ENCODE measurements at regions not wholly inside any gene's neighbourhood (a gene's known extent, or its start where the extent isn't known, plus 50 kb on each side); places are given as distances from the start of the nearest gene placed in this dataset.
"Not testable (repeated sequence)": the region's sequence is repeated elsewhere in the genome, so short reads cannot be mapped to it uniquely, and the experiment has no call there.

DNA sequence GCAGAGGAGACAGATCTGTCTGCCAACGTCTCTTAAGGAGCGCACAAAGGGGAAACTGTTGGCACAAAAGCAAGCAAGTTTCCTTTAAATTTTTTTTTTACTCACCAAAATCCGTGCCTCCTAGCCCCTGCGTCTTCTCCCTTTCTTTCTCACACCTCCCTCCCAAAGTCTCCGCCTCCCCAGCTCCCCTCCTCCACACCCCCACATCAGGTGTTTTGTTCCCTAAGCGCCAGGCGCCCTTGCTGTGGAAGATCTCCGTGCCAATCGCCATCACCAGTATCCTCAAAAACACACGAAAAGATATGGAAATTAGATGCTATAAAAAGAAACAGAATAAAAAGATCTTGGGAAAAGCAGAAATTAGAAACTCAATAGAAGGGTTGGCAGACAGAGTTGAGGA is 87.6 kb downstream of the DRD1 start:
- Mint-ChIP-seq H3K27me3 (peaks cover 17% of the 10 kb centered on the region), H3K9me3 (no peaks in the 10 kb centered on the region), H3K27ac (no peak overlapping the region), H3K36me3 (no peaks in the 10 kb centered on the region), H3K4me1 (no peaks in the 10 kb centered on the region), H3K4me3 (no peak overlapping the region)

DNA sequence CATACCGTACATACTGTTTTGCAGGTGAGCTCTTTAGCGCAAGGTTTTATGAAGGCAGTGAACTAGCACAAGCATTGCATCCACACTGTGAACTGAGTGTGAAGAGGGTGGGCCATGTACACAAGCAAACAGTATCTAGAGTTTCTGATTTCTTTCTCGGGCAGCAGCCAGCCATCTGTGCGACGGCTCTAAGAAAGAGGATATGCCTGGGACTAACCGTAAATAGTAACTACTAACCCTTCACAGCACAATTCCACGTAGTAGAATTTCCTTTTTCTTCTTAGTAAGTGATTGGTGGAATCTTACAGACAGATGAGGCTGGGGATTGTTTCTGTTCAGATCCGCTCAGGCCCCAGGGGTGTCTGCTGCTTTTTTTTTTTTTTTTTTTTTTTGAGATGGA is 89.0 kb downstream of the DRD1 start:
- no peaks in the 10 kb centered on the region for H3K9me3 Mint-ChIP-seq
- H3K27me3 Mint-ChIP-seq: peaks cover 15% of the 10 kb centered on the region
- no peak overlapping the region for H3K4me3 Mint-ChIP-seq
- H3K4me1 Mint-ChIP-seq: no peaks in the 10 kb centered on the region
- no peaks in the 10 kb centered on the region for H3K36me3 Mint-ChIP-seq
- H3K27ac Mint-ChIP-seq: no peak overlapping the region

DNA sequence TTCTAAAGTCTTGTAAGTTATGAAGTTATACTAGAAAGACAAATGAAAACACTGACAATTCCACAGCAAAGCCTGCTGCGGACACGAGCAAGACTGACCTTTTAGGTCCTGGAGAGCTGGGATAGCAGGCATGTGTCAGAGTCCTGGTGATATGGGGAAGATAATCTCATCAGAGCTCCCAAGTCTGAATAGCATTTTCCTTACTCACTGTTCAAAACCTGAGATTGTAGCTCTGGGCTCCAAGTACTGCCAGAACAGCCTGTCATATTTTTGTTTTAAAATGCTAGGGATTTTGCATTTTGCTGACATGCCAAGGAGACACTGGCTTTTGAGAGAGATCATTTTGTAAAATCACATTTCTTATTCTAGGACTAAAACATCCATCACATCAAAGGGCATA is 90.1 kb downstream of the DRD1 start:
- no peak overlapping the region for H3K4me3 Mint-ChIP-seq
- H3K27ac Mint-ChIP-seq: no peak overlapping the region
- H3K36me3 Mint-ChIP-seq: no peaks in the 10 kb centered on the region
- H3K4me1 Mint-ChIP-seq: no peaks in the 10 kb centered on the region
- no peaks in the 10 kb centered on the region for H3K9me3 Mint-ChIP-seq
- peaks cover 17% of the 10 kb centered on the region for H3K27me3 Mint-ChIP-seq

DNA sequence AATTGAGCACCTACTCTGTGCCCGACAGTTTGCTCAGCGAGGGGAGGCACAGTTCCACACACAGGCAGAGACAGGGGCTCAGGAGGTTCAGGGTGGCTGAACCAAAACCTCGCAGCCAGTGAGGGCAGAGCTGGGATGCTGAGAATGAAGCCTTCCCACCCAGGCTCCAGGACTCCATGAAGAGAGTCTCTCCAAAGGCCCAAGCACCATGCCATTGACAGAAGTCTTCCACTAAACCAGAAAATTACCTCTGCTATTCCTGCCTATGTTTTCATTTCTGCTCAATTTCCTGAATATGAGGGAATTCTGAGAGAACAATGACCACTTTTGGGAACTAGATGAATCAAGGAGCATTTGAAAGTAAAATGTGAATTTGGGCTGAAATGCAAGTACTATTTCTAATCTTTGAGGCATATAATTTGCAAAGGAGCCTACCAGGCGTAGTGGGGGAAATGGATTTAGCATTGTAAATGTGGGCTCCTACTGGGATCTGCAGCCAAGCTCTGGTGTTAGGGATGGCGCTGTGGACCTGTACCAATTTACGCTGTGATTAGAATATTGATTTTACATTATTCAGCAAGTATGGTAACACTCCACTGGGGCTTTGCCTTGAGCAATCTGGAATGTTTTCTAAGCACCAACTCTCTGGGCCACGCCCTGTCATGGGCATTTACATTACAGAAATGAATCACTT is 91.9 kb downstream of the DRD1 start:
- Mint-ChIP-seq H3K36me3 (no peaks in the 10 kb centered on the region), H3K27ac (no peak overlapping the region), H3K4me1 (no peaks in the 10 kb centered on the region), H3K27me3 (peaks cover 20% of the 10 kb centered on the region), H3K9me3 (no peaks in the 10 kb centered on the region), H3K4me3 (no peak overlapping the region)

DNA sequence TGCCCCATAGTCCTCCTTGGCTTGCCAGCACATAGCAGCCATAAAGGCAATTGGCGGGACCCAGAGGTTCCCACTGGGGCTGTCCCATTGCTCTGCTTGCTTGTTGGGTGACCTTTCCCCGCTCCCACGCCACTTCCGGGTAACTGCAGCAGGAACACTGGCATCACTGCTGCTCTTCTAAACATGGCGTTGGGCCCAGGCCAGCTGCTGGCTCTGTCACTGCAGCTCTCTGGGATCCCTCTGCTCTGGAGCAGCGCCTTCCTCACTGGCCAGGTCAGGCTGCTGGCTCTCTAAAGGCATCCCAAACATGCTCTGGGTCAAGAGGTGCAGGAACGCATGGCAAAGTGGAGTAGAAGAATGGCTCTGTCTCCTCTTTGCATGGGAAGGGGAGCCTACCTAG is 92.9 kb downstream of the DRD1 start:
- Mint-ChIP-seq H3K9me3 (no peaks in the 10 kb centered on the region), H3K27me3 (peaks cover 19% of the 10 kb centered on the region), H3K4me1 (no peaks in the 10 kb centered on the region), H3K36me3 (no peaks in the 10 kb centered on the region), H3K4me3 (no peak overlapping the region), H3K27ac (no peak overlapping the region)

DNA sequence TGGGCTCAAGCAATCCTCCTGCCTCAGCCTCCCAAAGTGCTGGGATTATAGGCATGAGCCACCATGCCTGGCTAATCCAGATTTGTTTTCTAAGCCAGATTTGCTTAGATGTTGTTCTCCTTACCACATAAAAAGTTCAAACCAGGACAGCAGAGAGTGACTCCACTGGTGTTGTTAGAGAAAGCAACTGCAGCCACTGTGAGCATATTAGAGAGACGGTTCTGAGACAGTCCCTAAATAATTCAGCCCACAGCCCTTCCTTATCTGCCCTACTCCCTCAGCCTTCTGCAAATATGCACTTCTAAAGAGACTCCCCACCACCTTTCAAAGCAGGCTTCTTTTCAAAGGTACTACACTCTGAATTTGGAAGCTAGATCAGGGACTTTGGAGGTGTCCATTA is 96.1 kb downstream of the DRD1 start:
- Mint-ChIP-seq H3K4me3 (no peak overlapping the region), H3K27me3 (peaks cover 17% of the 10 kb centered on the region), H3K36me3 (no peaks in the 10 kb centered on the region), H3K9me3 (peaks cover 4% of the 10 kb centered on the region), H3K27ac (no peak overlapping the region), H3K4me1 (no peaks in the 10 kb centered on the region)

DNA sequence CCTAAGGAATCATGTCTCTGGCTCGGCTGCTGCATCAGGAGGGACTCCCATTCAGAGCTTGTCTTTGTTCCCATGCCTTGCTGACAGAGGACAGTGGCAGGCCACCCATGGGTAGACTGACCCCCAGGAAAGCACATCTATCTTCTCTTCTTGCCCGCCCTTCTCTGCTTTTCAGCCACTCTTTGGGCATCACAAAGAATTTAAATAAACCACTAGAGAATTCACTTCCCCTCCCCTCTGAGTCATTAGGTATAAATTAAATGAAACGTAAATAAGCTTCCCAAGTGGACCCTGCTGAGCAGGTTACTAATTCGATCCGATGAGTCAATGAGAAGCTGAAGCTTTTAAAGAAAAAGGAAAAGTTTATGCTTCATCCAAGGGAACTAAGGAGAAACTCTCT is 97.0 kb downstream of the DRD1 start:
- Mint-ChIP-seq H3K27me3 (peaks cover 16% of the 10 kb centered on the region), H3K27ac (no peak overlapping the region), H3K36me3 (no peaks in the 10 kb centered on the region), H3K4me3 (no peak overlapping the region), H3K4me1 (no peaks in the 10 kb centered on the region), H3K9me3 (peaks cover 4% of the 10 kb centered on the region)

DNA sequence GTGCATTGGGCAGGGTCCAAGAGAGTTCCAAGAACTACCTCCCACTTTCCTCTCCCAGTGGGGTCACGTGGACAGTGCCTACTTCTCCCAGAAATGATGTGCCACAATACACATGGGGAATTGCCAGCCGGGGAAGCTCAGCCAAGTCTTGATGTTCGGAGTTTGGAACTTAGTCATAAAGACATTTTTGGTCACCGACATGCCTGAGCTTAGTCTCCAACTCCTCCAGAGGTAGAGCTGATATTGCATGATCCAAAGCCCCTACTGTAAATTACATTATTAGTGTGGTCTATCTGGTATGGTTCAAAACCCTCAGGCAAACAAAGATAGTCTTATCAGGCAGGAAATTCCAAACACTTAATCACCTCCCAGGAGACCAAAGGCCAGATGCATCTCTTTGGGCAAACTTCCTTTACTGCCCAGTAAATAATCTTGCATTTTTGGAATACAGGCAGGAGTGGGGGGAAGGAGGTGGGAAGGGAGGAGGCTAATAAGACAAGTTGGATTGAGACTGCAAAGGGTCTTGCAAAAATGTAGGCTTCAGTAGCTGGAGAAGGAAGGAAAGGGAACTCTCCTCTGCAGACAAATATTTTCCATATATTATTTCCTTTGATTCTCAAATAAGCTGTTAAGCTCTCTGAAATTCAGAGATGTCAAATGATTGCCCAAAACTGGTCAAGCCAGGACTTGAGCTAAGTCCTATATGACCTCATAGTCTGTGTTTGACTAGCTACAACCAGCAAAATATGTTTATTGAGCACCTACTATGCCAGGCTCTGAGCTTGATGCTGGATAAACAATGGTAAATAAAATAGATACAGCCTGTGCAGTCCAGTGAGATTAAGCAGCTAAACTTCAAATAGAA is 99.4 kb downstream of the DRD1 start:
- no peak overlapping the region for H3K27ac Mint-ChIP-seq
- no peaks in the 10 kb centered on the region for H3K4me1 Mint-ChIP-seq

DNA sequence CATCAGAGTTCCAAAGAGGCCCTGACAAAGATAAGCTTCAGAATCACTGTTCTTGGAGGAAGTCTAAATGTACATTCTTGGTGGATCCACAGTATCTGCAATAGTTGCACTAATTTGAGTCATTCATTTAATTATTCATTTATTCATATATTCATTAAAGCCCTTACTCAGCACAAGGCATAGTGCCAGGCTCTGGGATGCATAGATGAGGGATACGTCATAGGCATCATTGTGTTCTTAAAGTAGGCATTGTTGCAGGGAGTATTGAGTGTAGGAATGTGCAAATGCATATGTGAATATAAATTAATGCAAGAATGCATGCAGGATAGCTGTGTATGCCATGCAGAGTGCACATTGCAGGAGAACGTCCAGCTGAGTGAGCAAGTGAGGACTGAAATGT is 100.7 kb downstream of the DRD1 start:
- Mint-ChIP-seq H3K36me3 (no peaks in the 10 kb centered on the region), H3K4me1 (no peaks in the 10 kb centered on the region), H3K27ac (no peak overlapping the region), H3K4me3 (no peak overlapping the region), H3K9me3 (peaks cover 4% of the 10 kb centered on the region), H3K27me3 (peaks cover 10% of the 10 kb centered on the region)

More for the DNA sequence above, 99.4 kb downstream of the DRD1 start:
- H3K36me3 Mint-ChIP-seq: no peaks in the 10 kb centered on the region
- peaks cover 14% of the 10 kb centered on the region for H3K27me3 Mint-ChIP-seq
- H3K4me3 Mint-ChIP-seq: no peak overlapping the region
- peaks cover 4% of the 10 kb centered on the region for H3K9me3 Mint-ChIP-seq

DNA sequence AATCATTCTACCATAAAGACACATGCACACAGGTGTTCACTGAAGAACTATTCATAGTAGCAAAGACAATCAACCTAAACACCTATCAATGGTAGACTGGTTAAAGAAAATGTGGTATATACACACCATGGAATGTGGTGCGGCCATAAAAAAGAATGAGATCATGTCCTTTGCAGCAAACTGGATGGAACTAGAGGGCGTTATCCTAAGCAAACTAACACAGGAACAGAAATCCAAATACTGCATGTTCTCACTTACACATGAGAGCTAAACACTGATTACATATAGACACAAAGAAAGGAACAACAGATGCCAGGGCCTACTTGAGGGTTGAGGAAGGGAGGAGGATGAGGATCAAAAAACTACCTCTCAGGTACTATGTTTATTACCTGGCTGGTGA is 103.8 kb downstream of the DRD1 start:
- Mint-ChIP-seq H3K4me3 (no peak overlapping the region), H3K36me3 (no peaks in the 10 kb centered on the region), H3K27ac (no peak overlapping the region), H3K27me3 (peaks cover 7% of the 10 kb centered on the region), H3K9me3 (peaks cover 3% of the 10 kb centered on the region), H3K4me1 (no peaks in the 10 kb centered on the region)

DNA sequence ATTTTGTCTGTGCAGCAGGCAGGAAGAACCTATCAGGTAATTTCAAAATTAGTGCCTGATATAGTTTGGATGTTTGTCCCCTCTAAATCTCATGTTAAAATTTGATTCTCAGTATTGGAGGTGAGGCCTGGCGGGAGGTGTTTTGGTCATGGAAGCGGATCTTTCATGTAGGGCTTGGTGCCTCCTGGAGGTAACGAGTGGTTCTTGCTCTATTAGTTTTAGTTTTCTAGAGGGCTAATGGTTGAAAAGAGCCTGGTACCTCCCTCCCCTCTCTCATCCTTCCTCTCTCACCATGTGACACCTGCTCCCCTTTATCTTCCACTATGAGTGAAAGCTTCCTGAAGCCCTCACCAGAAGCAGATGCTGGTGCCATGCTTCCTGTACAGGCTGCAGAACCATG is 106.3 kb downstream of the DRD1 start:
- Mint-ChIP-seq H3K4me3 (no peak overlapping the region), H3K36me3 (no peaks in the 10 kb centered on the region), H3K9me3 (no peaks in the 10 kb centered on the region), H3K4me1 (no peaks in the 10 kb centered on the region), H3K27me3 (peaks cover 4% of the 10 kb centered on the region), H3K27ac (no peak overlapping the region)

DNA sequence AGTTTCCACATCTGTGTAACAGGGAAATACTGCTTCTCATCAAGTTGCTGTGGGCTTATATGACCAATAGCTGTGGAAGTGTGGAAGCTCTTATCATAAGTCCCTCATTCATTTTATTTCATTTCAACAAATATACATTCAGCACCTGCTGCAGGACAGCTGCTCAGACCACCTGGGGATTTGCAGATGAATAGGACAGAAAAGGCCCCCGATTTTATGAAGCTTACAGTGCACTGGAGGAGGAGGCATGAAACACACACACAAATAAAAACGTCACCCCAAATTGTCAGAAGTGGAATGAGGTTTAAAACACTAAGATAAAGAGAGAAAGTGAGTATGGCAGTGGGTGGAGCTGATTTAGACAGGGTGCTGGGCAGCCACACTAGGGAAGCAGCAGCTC is 107.2 kb downstream of the DRD1 start:
- no peak overlapping the region for H3K4me3 Mint-ChIP-seq

DNA sequence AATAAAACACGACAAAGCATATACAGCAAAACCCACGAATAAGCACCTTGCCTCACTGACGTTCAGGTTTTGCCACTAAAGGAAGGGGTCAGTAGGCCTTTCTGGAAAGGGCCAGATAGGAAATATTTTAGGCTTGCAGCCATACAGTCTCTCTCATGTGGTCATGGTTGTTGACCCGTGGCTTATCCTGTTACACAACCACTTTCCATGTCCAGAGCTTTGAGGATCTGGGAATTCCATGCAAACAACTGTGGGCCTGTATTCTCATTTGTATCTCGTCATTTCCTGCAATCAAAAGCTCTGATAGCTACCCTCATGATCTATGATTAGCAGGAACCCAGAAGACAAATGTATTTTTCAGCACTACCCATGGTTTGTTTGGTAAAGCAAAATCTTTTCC is 108.3 kb downstream of the DRD1 start:
- Mint-ChIP-seq H3K36me3 (no peaks in the 10 kb centered on the region), H3K27ac (no peak overlapping the region)

More for the DNA sequence above, 107.2 kb downstream of the DRD1 start:
- no peaks in the 10 kb centered on the region for H3K4me1 Mint-ChIP-seq
- H3K27me3 Mint-ChIP-seq: peaks cover 4% of the 10 kb centered on the region
- no peaks in the 10 kb centered on the region for H3K36me3 Mint-ChIP-seq
- no peak overlapping the region for H3K27ac Mint-ChIP-seq
- no peaks in the 10 kb centered on the region for H3K9me3 Mint-ChIP-seq

DNA sequence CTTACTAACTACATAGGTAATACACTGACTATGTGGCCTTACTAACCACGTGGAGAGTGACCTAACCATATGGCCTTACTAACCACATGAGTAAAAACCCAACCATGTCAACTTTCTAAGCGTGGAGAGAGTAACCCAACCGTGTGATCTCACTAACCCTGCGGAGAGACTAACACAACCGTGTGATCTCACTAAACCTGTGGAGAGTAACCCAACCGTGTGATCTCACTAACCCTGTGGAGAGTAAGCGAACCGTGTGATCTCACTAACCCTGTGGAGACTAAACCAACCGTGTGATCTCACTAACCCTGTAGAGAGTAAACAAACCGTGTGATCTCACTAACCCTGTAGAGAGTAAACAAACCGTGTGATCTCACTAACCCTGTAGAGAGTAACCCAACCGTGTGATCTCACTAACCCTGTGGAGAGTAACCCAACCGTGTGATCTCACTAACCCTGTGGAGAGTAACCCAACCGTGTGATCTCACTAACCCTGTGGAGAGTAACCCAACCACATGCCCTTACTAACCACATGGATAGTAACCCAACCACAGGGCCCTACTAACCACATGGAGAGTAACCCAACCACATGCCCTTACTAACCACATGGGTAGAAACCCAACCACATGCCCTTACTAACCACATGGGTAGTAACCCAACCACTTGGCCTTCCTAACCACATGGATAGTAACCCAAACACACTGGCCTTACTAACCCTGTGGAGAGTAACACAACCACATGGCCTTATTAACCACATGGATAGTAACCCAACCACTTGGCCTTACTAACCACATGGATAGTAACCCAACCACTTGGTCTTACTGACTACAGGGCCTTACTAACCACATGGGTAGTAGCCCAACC is 112.6 kb downstream of the DRD1 start:
- H3K9me3 Mint-ChIP-seq, H3K4me3 Mint-ChIP-seq, H3K27me3 Mint-ChIP-seq, H3K4me1 Mint-ChIP-seq, H3K36me3 Mint-ChIP-seq, H3K27ac Mint-ChIP-seq: not testable (repeated sequence)

More for the DNA sequence above, 108.3 kb downstream of the DRD1 start:
- H3K4me1 Mint-ChIP-seq: no peaks in the 10 kb centered on the region
- H3K9me3 Mint-ChIP-seq: no peaks in the 10 kb centered on the region
- H3K27me3 Mint-ChIP-seq: peaks cover 2% of the 10 kb centered on the region
- no peak overlapping the region for H3K4me3 Mint-ChIP-seq

DNA sequence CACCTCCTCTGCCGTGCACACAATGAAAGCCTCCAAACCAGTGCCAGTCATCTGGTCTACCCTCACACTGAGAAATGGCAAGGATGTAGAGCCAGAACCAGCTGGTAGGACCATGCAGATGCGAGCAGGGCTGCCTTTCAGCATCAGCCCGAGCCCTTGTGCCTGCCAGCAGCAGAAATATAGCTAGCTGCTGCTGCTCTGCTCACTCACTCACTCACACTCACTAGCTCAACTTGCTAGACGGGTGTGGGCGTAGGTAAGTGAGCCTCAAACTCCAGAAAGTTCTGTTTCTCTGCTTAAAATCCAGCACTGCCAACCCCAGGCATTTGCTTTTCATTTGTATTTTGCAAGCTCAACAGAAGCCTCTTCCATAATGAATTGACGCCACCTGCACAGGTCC is 114.0 kb downstream of the DRD1 start:
- Mint-ChIP-seq H3K27me3 (peaks cover 2% of the 10 kb centered on the region), H3K36me3 (no peaks in the 10 kb centered on the region), H3K27ac (no peak overlapping the region), H3K4me1 (no peaks in the 10 kb centered on the region), H3K4me3 (no peak overlapping the region), H3K9me3 (no peaks in the 10 kb centered on the region)

DNA sequence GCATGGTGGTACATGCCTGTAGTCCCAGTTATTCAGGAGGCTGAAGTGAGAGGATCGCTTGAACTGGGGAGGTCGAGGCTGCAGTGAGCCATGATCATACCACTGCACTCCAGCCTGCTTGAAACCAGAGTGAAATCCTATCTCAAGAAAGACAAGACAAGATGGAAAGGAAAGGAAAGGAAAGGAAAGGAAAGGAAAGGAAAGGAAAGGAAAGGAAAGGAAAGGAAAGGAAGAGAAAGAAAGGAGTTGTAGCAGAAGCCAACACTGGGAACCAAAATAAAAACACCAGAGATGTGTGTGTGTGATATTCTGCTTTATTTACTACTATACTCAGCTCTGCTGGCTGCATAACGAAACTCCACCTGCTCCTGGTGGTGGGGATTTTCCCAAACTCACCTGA is 115.3 kb downstream of the DRD1 start:
- Mint-ChIP-seq H3K9me3 (no peaks in the 10 kb centered on the region), H3K36me3 (no peaks in the 10 kb centered on the region), H3K27ac (no peak overlapping the region), H3K27me3 (peaks cover 4% of the 10 kb centered on the region), H3K4me3 (no peak overlapping the region), H3K4me1 (no peaks in the 10 kb centered on the region)
